HG02943 (cell line): ENCODE measurements at regions not wholly inside any gene's neighbourhood (a gene's known extent, or its start where the extent isn't known, plus 50 kb on each side); places are given as distances from the start of the nearest gene placed in this dataset.

Source experiments
- ATAC-seq: cut with Tn5 transposase; IDR thresholded peaks from one replicate; pipeline ENCODE4 v1.9.1; 2021; ENCODE audit warnings: mild to moderate bottlenecking, low read depth, moderate library complexity; ENCODE audit not compliant: unreplicated experiment

GRCh38 chr3:124230432-124230831, 238.5 kb upstream of the ROPN1 start:
- no peak for ATAC-seq

DNA sequence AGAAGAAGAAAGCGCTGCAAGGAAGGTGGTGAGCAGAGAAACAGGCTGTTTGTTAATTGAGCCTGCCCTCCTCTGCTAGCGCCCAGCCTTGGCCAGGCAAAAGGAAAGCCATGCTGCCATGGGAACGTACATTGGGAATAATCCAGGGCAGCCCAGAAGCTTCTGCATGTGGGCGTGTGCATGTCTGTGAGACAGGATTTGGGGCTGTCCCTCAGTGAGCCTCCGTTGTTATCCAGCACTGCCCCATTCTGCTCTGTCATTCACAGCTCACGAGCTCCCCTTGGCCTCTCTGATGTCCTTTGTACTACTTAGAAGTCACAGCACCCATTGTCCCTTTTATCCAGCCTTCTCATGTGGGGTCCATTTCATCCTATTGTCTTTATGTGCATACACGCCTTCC, 239.1 kb upstream of the ROPN1 start:
- ATAC-seq, result no peak

DNA sequence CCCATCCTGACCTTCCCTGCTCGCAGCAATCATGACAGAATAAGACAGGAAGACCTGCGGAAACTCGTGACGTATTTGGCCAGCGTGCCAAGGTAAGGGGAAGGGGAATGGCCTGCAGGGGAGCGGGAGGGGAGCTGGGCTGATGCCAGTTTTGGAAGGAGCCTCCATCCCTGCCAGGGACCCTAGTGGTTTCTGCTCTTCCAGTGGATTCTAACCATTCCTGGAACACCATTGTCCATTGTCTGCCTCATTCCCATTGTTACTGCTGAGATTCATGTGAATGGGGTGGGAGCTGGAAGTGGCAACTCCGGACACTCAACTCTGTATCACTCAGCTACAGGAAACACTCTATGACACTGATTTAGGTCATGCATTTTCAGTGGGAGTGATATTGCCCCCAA, 242.9 kb upstream of the ROPN1 start:
- no peak for ATAC-seq

GRCh38 chr3:124235446-124235845, 243.5 kb upstream of the ROPN1 start:
- ATAC-seq, result no peak

DNA sequence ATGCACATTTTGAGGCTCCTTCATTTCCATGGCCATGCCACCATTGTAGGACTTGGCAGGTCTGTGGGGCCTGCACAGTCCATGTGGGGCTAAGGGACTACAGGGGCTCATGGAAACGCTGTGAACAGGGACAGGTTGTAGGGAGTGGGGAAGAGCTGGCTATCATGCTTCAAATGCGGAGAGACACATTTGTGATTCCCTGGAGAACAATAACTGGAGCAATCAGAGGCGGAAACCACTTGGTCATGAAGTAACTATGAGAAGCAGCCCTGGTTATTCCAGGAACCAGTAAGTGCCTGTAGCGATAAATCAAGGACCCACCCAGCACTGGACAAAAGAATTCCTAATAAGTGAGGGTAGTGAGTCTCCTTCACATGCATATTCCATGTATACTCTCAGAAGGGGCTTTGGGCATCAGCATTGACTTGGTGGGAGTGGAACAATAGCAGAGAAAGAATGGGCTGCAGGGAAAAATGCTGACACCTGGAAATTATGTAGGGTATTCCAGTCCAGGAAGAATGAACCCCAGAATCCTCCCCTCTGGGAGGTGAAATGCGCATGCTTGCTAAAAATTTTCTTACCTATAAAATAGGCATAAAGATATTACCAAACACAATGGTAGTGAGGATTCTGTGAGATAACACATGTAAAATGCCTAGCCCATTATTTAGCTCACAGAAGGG, 251.4 kb upstream of the ROPN1 start:
- no peak for ATAC-seq

- no peak for ATAC-seq
These were observed 254.5 kb upstream of the ROPN1 start for GRCh38 chr3:124246376-124246775.

DNA sequence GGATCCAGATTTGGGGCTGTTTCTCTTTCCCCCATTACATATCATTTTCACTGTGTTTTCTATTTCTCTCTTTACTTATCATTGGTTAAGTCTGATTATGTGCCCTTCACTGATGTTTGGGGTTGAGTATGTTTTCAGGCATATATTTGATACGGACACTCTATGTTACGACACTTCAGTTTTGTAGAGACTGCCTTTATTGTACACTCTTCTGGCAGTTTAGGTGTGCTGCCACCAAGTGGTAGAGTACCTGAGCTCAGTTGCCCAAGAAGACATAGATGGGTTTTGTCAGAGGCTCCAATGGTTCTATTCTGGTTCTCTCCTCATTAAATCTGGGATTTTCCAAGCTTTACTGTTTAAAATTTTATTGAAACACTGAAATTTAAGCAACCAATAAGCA, 255.0 kb upstream of the ROPN1 start:
- no peak for ATAC-seq

GRCh38 chr3:124248471-124249028, 256.6 kb upstream of the ROPN1 start:
- no peak for ATAC-seq

DNA sequence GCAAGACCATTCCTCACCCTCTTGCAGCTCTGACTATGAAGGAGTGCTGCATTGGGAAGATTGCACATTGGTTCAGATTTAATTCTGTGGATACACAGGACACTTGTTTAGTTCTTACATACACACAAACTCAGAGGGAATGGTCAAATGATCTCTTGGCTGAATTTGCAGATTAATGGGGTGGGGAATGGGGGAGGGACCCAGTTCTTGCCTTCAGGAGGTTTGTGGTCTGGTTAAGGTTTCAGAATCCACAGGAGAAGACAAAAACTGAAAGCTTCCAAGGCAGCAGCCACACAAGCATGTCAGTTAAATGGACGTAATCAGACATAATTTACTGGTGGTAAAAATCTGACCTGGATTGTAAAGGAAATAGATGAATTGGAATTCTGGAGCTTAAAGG, 257.1 kb upstream of the ROPN1 start:
- no peak for ATAC-seq

DNA sequence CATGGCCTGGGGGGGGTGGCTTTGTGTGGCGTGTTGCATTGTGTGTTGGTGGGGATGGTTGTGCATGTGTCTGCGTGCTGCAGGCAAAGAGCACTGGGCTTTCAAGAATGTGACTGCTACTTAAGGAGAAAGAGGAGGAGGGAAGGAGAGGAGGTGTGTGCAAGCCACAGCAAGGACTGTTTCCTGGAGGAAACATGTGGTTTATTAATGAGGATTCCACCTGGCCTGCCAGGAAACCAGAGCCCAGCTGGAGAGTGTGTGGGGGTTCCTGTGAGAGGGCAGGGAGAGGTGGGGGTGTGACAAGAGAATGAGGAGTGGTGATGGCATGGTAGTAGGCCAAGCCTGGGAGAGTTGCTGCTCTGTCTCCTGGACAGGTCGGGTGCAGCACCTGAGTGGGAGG, 258.1 kb upstream of the ROPN1 start:
- ATAC-seq, result no peak

- no peak for ATAC-seq
These were observed 264.2 kb upstream of the ROPN1 start for GRCh38 chr3:124256156-124256555.

- no peak for ATAC-seq
These were observed 264.7 kb upstream of the ROPN1 start for GRCh38 chr3:124256599-124256998.

DNA sequence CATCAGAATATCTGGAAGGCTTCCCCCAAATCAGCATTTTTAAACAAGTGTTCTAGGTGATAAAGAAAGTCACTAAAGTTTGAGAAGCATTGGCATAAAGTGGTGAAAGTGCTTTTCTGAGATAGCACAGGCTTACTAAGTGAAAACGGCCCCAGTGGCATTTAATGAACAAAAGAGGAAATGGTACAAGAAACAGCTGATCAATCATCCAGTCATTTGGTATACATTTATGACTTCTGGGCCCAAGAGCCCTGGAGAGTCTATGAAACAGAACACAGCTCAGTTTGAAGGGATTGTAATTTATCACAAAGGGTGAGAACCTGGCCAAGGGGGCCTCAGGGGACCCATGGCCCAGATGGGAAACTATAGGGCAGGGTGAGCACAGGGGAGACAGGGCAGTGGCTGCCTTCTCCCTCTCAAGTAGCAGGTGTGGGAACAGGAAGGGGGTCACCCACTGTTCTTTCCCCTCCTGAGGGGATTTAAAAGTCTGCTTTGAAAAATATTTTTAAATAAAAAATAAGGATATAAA, 265.5 kb upstream of the ROPN1 start:
- no peak for ATAC-seq

DNA sequence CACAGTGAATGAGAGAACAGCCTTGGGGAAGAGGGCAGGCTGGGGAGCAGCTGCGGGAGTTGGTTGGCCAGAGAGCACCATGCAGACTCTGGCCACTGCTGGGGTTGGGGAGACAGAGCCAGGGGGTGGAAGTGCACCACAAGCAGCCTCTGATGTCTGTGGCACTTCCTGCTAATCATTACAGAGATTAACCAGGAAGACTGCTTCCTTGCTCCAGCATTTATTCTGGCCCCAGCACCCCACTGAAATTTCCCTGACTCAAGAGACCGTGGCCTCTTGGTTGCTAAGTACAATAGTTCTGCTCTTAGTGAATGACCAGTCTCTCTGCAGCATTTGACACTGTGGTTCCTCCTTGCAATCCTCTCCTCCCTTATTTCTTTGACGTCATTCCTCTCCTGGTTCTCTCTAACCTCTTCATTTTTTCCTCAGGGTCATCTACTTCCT, 266.2 kb upstream of the ROPN1 start:
- ATAC-seq, result no peak

DNA sequence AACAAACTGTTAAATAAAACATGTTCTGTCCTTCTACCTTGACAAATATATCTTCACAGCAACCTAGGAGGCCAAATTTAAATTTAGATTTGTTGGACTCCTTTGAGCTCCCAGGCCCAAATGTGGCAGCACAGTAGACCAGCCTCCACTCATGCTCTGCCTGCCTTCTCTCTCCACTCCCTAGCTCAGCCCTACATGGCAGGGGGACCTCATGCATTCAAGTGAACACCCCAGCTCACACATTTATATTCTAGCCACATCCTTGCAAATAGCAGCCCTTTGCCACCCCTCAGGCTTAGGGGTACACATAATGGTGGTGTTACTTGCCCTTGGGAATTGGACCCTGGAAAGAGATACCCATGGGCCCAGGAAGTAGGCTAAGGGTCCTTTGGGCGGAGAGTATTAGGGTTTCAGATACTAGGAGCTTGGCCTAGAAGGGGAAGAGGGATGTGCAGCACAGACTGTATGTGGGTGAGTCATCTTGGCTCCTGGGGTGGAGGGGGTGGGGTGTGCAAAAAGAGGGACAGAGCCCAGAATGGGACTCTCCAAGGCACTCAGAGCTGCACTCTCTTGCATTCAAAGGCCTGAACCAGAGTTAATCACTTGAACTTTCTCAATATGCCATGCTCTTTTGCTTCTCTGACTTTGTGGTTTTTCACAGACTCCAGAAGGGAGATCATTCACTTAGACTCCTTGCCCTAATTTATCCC, 268.4 kb upstream of the ROPN1 start:
- ATAC-seq, result no peak

- ATAC-seq, result no peak
These were observed 269.4 kb upstream of the ROPN1 start for GRCh38 chr3:124261306-124261705.

GRCh38 chr3:124263168-124263567, 271.2 kb upstream of the ROPN1 start:
- no peak for ATAC-seq

- no peak for ATAC-seq
These were observed 272.4 kb upstream of the ROPN1 start for GRCh38 chr3:124264346-124264745.

DNA sequence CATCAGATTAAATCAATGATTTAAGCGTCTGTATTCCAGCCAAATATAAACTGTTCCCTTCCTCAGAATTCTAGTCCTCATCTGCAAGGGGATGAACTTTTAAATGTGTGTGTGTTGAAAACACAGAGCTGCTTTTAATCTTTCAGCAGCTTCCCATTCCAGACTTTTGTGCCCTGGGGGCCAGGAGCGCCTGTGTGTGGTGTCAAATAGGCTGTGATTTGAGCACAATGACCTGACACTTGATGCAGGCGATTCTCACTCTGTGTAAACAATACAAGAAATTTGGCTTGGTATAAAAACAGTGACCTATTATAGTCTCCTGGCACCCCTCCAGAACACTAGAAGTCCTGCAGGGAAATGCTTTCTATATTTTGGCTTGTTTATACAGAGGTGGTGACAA, 274.6 kb upstream of the ROPN1 start:
- no peak for ATAC-seq

GRCh38 chr3:124267406-124267805, 275.5 kb upstream of the ROPN1 start:
- no peak for ATAC-seq

- ATAC-seq, result no peak
These were observed 276.4 kb upstream of the ROPN1 start for GRCh38 chr3:124268355-124268754.

DNA sequence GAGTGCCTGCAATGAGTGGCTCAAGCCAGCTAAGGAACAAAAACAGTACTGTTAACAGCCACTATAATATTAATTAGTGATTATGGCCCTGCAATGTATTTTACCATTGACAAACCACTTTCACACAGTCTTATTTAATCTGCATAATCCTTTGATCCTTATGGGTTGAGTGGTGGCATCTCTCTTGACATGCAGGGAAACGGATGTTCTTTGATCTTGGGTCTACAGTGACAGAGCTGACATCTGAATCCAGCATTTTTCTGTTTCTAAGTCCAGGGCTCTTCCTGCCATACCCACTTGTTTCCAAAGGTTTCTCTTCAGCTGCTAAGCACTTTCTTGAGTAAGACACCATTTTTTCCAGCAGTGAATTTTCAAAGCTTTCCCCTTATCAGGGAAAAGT, 277.7 kb upstream of the ROPN1 start:
- no peak for ATAC-seq
